GM10248 (cell line): ENCODE measurements at regions not wholly inside any gene's neighbourhood (a gene's known extent, or its start where the extent isn't known, plus 50 kb on each side); places are given as distances from the start of the nearest gene placed in this dataset.
A peak's percentile ranks its signal among the peaks of the same experiment; 100 is the strongest.

Experiments
- CTCF ChIA-PET: fragments of 300-600 bp; sonication (Branson Sonifier 250); formaldehyde crosslinking; extraction: SDS; loops from one replicate; lab custom pipeline; 2021; ENCODE audit warnings: antibody characterized with exemption; lab: Yijun Ruan, JAX
- POLR2A ChIA-PET: fragments of 350-650 bp; sonication (Branson Sonifier 250); formaldehyde crosslinking; extraction: SDS; loops from one replicate; lab custom pipeline; 2020; ENCODE audit warnings: antibody characterized with exemption; lab: Yijun Ruan, JAX
- DNase-seq: peaks from one replicate; pipeline ENCODE4 v3.0.0; 2012; ENCODE audit errors: extremely low spot score
- TF ChIP-seq, protein P1 (sequence below): IDR thresholded peaks from 2 replicates; pipeline ENCODE4 v1.5.1; 2012; ENCODE audit warnings: mild to moderate bottlenecking, low read depth; ENCODE audit errors: extremely low read depth, missing control alignments, control extremely low read depth

DNA sequence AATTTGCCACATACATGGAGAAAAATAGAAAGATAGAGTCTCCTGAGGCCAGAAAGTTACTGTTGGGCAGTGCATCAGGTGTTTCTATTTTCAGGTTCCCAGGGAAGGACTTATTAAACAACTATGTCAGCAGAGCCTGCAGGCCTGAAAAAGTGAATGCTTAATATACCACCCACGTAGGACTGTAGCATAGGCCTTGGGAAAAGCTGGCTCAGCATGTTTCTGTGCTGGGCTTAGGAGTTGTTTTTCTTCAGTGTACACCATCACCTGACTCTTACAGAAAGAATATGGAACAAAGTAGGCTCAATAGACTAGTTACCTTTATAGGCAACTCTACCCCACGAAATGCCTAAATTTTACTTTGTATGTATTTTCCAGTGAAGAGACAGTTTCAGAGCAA lies 1385.9 kb downstream of the FAM133A start:
- ChIA-PET POLR2A (no interaction called here), CTCF (no interaction called here)
- TF ChIP-seq, protein P1, sequence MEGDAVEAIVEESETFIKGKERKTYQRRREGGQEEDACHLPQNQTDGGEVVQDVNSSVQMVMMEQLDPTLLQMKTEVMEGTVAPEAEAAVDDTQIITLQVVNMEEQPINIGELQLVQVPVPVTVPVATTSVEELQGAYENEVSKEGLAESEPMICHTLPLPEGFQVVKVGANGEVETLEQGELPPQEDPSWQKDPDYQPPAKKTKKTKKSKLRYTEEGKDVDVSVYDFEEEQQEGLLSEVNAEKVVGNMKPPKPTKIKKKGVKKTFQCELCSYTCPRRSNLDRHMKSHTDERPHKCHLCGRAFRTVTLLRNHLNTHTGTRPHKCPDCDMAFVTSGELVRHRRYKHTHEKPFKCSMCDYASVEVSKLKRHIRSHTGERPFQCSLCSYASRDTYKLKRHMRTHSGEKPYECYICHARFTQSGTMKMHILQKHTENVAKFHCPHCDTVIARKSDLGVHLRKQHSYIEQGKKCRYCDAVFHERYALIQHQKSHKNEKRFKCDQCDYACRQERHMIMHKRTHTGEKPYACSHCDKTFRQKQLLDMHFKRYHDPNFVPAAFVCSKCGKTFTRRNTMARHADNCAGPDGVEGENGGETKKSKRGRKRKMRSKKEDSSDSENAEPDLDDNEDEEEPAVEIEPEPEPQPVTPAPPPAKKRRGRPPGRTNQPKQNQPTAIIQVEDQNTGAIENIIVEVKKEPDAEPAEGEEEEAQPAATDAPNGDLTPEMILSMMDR, result no peak
- no peak for DNase-seq

DNA sequence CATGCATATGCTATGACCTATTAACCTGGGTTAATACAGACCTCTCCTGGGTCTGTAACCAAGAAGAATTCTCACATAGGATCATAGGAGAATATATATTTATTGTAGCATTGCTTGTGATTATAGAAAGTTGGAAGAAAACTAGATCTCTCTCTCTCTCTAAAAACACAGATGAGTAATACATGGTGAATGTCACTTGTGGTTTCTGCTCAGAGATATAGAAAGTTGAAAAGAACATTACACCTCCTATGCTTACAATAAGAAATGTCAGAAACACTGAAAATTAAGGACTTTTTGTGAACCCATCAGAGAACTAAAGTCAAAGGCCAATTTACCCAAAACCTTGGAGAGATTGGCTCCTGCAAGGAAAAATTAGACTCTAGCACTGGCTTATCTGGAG lies 1389.5 kb downstream of the FAM133A start:
- no peak for DNase-seq
- CTCF ChIA-PET, result no interaction called here
- POLR2A ChIA-PET, result no interaction called here
- TF ChIP-seq, protein P1, result no peak

DNA sequence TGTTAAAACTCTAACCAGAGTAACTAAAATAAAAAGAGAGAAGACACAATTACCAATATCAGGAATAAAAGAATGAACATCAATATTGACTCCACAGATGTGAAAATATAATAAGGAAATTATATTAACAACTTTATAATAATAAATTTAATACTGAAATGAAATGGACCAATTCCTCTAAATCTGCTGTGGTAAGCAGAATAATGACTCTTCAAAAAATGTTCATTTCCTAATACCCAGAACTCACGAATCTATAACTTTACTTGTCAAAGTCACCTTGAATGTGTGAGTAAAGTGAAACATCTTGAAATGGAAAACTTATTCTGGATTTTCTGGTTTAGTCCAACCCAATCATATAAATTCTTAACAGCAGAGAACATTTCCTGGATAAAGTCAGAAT lies 1391.1 kb downstream of the FAM133A start:
- TF ChIP-seq, protein P1, result no peak
- no peak for DNase-seq
- ChIA-PET POLR2A (no interaction called here), CTCF (no interaction called here)

DNA sequence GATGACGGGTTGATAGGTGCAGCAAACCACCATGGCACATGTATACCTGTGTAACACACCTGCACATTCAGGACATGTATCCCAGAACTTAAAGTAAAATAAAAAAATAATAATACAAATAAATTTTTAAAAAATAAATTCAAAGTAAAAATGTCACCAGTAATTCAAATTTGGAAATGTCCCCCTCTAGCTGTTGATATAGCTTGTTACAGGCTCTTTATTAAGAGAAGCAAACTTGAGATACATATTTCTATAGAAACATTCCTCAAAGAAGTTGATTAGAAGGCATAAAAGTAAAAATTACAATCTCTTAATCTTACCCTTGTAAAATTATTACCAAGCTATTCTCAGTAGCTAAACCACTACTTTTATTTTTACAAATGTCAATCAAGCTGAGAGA lies 1397.0 kb downstream of the FAM133A start:
- no peak for DNase-seq
- CTCF ChIA-PET, result no interaction called here
- TF ChIP-seq, protein P1, result no peak
- POLR2A ChIA-PET, result no interaction called here

DNA sequence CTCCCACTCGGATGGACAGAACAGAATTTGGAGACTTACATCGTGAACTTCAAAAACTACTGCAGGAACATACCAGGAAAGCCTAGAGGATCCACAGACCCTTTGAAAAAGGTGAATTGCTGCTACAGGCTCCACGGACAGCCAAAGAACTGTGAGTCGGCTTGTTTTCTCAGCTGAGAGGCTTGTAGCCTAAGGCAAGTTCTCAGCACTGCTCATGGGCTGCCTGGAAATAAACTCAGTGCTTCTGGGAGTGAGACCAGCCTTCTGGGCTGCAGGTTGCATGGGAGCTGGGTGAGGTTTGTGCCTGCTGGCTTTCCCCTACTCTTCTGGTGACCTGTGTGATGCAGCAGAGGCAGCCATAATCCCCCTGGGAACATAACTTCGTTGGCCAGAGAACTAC lies 1397.6 kb downstream of the FAM133A start:
- POLR2A ChIA-PET, result no interaction called here
- TF ChIP-seq, protein P1, result no peak
- no peak for DNase-seq
- CTCF ChIA-PET, result no interaction called here

DNA sequence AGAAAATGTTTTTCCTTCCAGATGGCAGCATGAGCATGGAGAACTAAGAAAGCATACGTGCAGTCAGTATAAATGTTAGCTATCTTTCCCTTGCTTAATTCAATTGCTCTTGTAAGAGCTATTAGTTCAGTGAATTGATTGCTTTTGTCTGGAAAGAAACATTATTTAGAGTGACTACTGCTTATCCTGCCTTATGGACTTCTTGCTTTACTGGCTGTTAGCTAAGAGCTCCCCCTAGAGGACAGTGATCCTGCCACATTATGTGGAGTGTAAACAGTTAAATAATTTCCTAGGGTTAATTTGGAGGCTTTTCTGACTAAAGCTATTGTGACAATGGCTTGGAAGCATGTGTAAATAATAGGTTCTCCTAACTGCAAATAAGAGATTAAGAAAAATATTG lies 1402.4 kb downstream of the FAM133A start:
- TF ChIP-seq, protein P1, result peak; percentile 48
- no peak for DNase-seq
- CTCF ChIA-PET, result interaction anchor here (1.0 to 1.1 kb wide), 3 partner anchors 8 to 23 kb away, joined by 3 to 4 read pairs (median 3); no protein-coding TSS in a partner anchor
- POLR2A ChIA-PET, result no interaction called here

DNA sequence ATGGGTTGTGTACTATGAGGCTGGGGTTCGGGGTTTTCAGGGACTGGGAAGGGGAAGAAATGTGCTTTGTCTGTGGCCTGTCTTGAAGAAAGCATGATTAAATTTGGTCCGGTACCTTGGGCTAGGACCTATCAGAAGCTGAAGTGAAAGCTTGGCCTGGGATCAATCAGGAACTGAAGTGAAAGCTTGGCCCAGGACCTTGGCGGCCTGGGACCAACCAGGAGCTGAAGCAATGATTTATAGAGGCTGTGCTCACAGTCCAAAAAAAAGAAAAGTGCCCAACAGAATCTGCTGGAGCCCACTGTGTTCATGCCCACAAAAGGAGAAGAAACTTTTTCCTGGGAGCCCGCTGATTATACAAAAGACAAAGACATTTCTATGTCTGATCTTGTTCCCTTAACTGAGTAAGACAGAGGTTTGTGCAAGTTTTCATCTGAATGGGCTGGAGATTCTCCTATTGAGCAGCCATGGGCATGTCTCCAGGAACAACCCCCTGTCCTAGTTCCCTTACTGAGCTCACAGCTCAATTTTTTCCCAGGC lies 1427.9 kb downstream of the FAM133A start:
- POLR2A ChIA-PET, result no interaction called here
- no peak for DNase-seq
- CTCF ChIA-PET, result no interaction called here
- TF ChIP-seq, protein P1, result no peak
